ENCODE measurements at regions not wholly inside any gene's neighbourhood (a gene's known extent, or its start where the extent isn't known, plus 50 kb on each side); places are given as distances from the start of the nearest gene placed in this dataset.
"Not testable (repeated sequence)": the region's sequence is repeated elsewhere in the genome, so short reads cannot be mapped to it uniquely, and the experiment has no call there.

DNA sequence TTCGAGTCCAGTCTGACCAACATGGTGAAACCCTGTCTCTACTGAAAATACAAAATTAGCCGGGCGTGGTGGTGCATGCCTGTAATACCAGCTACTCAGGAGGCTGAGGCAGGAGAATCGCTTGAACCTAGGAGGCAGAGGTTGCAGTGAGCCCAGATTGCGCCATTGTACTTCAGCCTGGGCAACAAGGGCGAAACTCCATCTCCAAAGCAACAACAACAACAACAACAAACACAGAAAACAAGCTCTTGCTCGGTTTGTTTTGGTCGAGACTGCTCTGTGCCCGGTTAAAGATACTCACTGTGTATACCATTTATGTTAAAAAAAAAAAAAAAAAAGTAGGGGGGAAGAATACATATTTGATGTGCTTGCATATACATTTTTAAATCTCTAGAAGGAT is 406.1 kb upstream of the PMFBP1 start:
- H3K27ac ChIP-seq (ENCODE audit: extremely low read depth, low read depth, low read length); H3K9me1 ChIP-seq (ENCODE audit: control insufficient read depth, insufficient read depth, low read length); H3K27me3 ChIP-seq (ENCODE audit: control insufficient read depth in 2 of 2, insufficient read depth in 2 of 2, low read length in 2 of 2); H4K20me1 ChIP-seq (replicated peaks; ENCODE audit: control insufficient read depth, insufficient read depth, low read length); DNase-seq (ENCODE audit: extremely low read depth in 1 of 4, low spot score in 3 of 4); CTCF ChIA-PET (ENCODE audit: low intra/inter-chr PET ratio); H3K4me1 ChIP-seq (replicated peaks in 1 of 2; ENCODE audit: control insufficient read depth in 2 of 2, insufficient read depth in 2 of 2, low read length in 2 of 2); H3K36me3 ChIP-seq (ENCODE audit: control insufficient read depth, insufficient read depth, low read length); H3K79me2 ChIP-seq (ENCODE audit: control insufficient read depth, insufficient read depth, low read length); H2AFZ ChIP-seq (ENCODE audit: low read depth, low read length); H3K4me2 ChIP-seq (ENCODE audit: insufficient read depth, low read length); in situ Hi-C loops (cut with MboI); ATAC-seq; H3K9ac ChIP-seq (ENCODE audit: insufficient read depth in 1 of 2, low read depth in 2 of 2, low read length in 2 of 2); H3K9me3 ChIP-seq (replicated peaks; ENCODE audit: control insufficient read depth, insufficient read depth, low read depth, low read length); BruUV-seq (replicated peaks); FAIRE-seq; H3K4me3 ChIP-seq; intact Hi-C loops (cut with micrococcal nuclease): not testable (repeated sequence)
- WGBS (ENCODE audit: insufficient coverage, low coverage, missing lambda C conversion rate) = 51% methylated on average over 9 of the region's 9 CpGs
- POLR2A ChIA-PET = interaction anchor here (0.6 kb wide), 1 partner anchor 102 kb away, joined by 3 read pairs; no protein-coding TSS in a partner anchor

DNA sequence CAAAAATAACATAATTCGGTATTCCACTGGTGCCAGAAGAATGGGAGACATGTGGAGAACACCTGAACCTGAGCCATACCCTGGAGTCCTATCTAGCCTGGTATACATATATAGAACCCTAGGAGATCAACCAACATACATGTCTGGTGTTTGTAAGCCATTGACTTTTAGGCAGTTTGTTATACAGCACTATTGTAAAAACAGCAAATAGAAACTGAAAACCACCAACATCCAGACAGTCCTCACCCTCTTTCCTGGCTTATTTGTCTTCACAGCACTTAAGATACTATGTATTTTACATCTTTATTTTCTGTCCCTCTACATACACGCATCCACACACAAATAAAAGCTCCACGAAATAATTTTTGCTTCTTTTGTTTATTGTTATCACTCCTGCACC is 404.2 kb upstream of the PMFBP1 start:
- no peak overlapping the region for H2AFZ ChIP-seq (ENCODE audit: low read depth, low read length)
- H3K36me3 ChIP-seq (ENCODE audit: control insufficient read depth, insufficient read depth, low read length) = no peaks in the 10 kb centered on the region
- CTCF ChIA-PET (ENCODE audit: low intra/inter-chr PET ratio) = no interaction called here
- no peak for FAIRE-seq
- H3K27me3 ChIP-seq (ENCODE audit: control insufficient read depth in 2 of 2, insufficient read depth in 2 of 2, low read length in 2 of 2) = no peaks in the 10 kb centered on the region
- no peak for DNase-seq (ENCODE audit: extremely low read depth in 1 of 4, low spot score in 3 of 4)
- no peak overlapping the region for H3K4me2 ChIP-seq (ENCODE audit: insufficient read depth, low read length)
- no peak overlapping the region for H3K4me3 ChIP-seq
- 7% methylated on average over 3 of the region's 3 CpGs for WGBS (ENCODE audit: insufficient coverage, low coverage, missing lambda C conversion rate)
- TF ChIP-seq NR4A1 (CRISPR knock-in tag; IDR thresholded peaks at IDR 0.05) (no peak), NR4A1 (tag; IDR thresholded peaks at IDR 0.05) (no peak), ZNF121 (CRISPR knock-in tag; conservative IDR thresholded peaks at IDR 0.05) (no peak), BHLHE40 (IDR thresholded peaks at IDR 0.05; ENCODE audit: low read length) (no peak), ZKSCAN1 (IDR thresholded peaks at IDR 0.05; ENCODE audit: low read depth, low read length) (no peak), XRCC5 (IDR thresholded peaks at IDR 0.05; ENCODE audit: low read depth, low read length) (no peak), ARNT (IDR thresholded peaks at IDR 0.05) (no peak), MECOM (CRISPR knock-in tag; IDR thresholded peaks at IDR 0.05) (no peak), NR1H2 (CRISPR knock-in tag; IDR thresholded peaks at IDR 0.05) (no peak), SAFB (IDR thresholded peaks at IDR 0.05; ENCODE audit: borderline replicate concordance, low read depth, low read length) (no peak)
- TF ChIP-seq, protein P1, sequence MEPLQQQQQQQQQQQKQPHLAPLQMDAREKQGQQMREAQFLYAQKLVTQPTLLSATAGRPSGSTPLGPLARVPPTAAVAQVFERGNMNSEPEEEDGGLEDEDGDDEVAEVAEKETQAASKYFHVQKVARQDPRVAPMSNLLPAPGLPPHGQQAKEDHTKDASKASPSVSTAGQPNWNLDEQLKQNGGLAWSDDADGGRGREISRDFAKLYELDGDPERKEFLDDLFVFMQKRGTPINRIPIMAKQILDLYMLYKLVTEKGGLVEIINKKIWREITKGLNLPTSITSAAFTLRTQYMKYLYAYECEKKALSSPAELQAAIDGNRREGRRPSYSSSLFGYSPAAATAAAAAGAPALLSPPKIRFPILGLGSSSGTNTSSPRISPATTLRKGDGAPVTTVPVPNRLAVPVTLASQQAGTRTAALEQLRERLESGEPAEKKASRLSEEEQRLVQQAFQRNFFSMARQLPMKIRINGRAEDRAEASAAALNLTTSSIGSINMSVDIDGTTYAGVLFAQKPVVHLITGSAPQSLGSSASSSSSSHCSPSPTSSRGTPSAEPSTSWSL (CRISPR knock-in tag; IDR thresholded peaks at IDR 0.05; ENCODE audit: borderline replicate concordance) = no peak
- TF ChIP-seq, protein P2, sequence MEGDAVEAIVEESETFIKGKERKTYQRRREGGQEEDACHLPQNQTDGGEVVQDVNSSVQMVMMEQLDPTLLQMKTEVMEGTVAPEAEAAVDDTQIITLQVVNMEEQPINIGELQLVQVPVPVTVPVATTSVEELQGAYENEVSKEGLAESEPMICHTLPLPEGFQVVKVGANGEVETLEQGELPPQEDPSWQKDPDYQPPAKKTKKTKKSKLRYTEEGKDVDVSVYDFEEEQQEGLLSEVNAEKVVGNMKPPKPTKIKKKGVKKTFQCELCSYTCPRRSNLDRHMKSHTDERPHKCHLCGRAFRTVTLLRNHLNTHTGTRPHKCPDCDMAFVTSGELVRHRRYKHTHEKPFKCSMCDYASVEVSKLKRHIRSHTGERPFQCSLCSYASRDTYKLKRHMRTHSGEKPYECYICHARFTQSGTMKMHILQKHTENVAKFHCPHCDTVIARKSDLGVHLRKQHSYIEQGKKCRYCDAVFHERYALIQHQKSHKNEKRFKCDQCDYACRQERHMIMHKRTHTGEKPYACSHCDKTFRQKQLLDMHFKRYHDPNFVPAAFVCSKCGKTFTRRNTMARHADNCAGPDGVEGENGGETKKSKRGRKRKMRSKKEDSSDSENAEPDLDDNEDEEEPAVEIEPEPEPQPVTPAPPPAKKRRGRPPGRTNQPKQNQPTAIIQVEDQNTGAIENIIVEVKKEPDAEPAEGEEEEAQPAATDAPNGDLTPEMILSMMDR (IDR thresholded peaks at IDR 0.05 in 2 of 3, conservative IDR thresholded peaks at IDR 0.05 in 1 of 3; ENCODE audit: insufficient read depth in 2 of 3, low read depth in 1 of 3, low read length in 3 of 3) = no peak
- TF ChIP-seq, protein P3, sequence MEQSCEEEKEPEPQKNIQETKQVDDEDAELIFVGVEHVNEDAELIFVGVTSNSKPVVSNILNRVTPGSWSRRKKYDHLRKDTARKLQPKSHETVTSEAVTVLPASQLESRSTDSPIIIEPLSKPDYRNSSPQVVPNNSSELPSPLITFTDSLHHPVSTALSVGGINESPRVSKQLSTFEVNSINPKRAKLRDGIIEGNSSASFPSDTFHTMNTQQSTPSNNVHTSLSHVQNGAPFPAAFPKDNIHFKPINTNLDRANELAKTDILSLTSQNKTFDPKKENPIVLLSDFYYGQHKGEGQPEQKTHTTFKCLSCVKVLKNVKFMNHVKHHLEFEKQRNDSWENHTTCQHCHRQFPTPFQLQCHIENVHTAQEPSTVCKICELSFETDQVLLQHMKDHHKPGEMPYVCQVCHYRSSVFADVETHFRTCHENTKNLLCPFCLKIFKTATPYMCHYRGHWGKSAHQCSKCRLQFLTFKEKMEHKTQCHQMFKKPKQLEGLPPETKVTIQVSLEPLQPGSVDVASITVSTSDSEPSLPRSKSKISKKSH (CRISPR knock-in tag; IDR thresholded peaks at IDR 0.05) = no peak
- no peak overlapping the region for H3K27ac ChIP-seq (ENCODE audit: extremely low read depth, low read depth, low read length)
- ATAC-seq = no peak
- H3K9me1 ChIP-seq (ENCODE audit: control insufficient read depth, insufficient read depth, low read length) = no peaks in the 10 kb centered on the region
- in situ Hi-C loops (cut with MboI) = no loop called here
- H3K4me1 ChIP-seq (replicated peaks in 1 of 2; ENCODE audit: control insufficient read depth in 2 of 2, insufficient read depth in 2 of 2, low read length in 2 of 2) = no peaks in the 10 kb centered on the region
- H3K79me2 ChIP-seq (ENCODE audit: control insufficient read depth, insufficient read depth, low read length) = no peaks in the 10 kb centered on the region
- intact Hi-C loops (cut with micrococcal nuclease) = no loop called here
- BruUV-seq (replicated peaks) = no TSS peak
- no peaks in the 10 kb centered on the region for H3K9me3 ChIP-seq (replicated peaks; ENCODE audit: control insufficient read depth, insufficient read depth, low read depth, low read length)
- H3K9ac ChIP-seq (ENCODE audit: insufficient read depth in 1 of 2, low read depth in 2 of 2, low read length in 2 of 2) = no peak overlapping the region
- POLR2A ChIA-PET = no interaction called here
- 0 out of 2 replicates have a peak, but pooled peaks cover 3% of the 10 kb centered on the region for H4K20me1 ChIP-seq (replicated peaks; ENCODE audit: control insufficient read depth, insufficient read depth, low read length)

Data from K562 (cell line).